ENCODE measurements at regions not wholly inside any gene's neighbourhood (a gene's known extent, or its start where the extent isn't known, plus 50 kb on each side); places are given as distances from the start of the nearest gene placed in this dataset.

GRCh38 chr5:9850456-9850855 is 220.3 kb upstream of the TAS2R1 start:
- no peak for TF ChIP-seq CTCF (conservative IDR thresholded peaks at IDR 0.05; ENCODE audit: low read depth, low read length)
- H2AFZ ChIP-seq (ENCODE audit: low read depth), result no peak overlapping the region
- H3K4me1 ChIP-seq (ENCODE audit: low read depth, poor library complexity, severe bottlenecking), result no peaks in the 10 kb centered on the region
- no peak overlapping the region for H3K4me3 ChIP-seq (IDR thresholded peaks at IDR 0.05; ENCODE audit: insufficient read depth, low read depth, low read length)
- no peak overlapping the region for H3K4me2 ChIP-seq
- H3K36me3 ChIP-seq (ENCODE audit: insufficient read depth), result no peaks in the 10 kb centered on the region
- H4K20me1 ChIP-seq (ENCODE audit: insufficient read depth), result no peaks in the 10 kb centered on the region
- H3K27me3 ChIP-seq (ENCODE audit: insufficient read depth, low read depth), result no peaks in the 10 kb centered on the region
- H3K9ac ChIP-seq, result no peak overlapping the region
- H3K79me2 ChIP-seq (ENCODE audit: insufficient read depth, low read depth), result no peaks in the 10 kb centered on the region
- no peak overlapping the region for H3K27ac ChIP-seq

- Histone ChIP-seq H3K27ac (no peak overlapping the region), H3K79me2 (ENCODE audit: insufficient read depth, low read depth) (no peaks in the 10 kb centered on the region), H3K9ac (no peak overlapping the region), H3K4me2 (no peak overlapping the region), H3K36me3 (ENCODE audit: insufficient read depth) (no peaks in the 10 kb centered on the region), H3K4me1 (ENCODE audit: low read depth, poor library complexity, severe bottlenecking) (peaks cover 5% of the 10 kb centered on the region), H3K27me3 (ENCODE audit: insufficient read depth, low read depth) (no peaks in the 10 kb centered on the region), H4K20me1 (ENCODE audit: insufficient read depth) (no peaks in the 10 kb centered on the region), H3K4me3 (IDR thresholded peaks at IDR 0.05; ENCODE audit: insufficient read depth, low read depth, low read length) (no peak overlapping the region), H2AFZ (ENCODE audit: low read depth) (no peak overlapping the region)
- TF ChIP-seq CTCF (conservative IDR thresholded peaks at IDR 0.05; ENCODE audit: low read depth, low read length), result no peak
Observed at GRCh38 chr5:9847631-9848030, 217.5 kb upstream of the TAS2R1 start.

- H3K36me3 ChIP-seq (ENCODE audit: insufficient read depth), result no peaks in the 10 kb centered on the region
- no peak for TF ChIP-seq CTCF (conservative IDR thresholded peaks at IDR 0.05; ENCODE audit: low read depth, low read length)
- no peak overlapping the region for H3K4me2 ChIP-seq
- no peak overlapping the region for H2AFZ ChIP-seq (ENCODE audit: low read depth)
- H3K27me3 ChIP-seq (ENCODE audit: insufficient read depth, low read depth), result no peaks in the 10 kb centered on the region
- peaks cover 8% of the 10 kb centered on the region for H3K4me1 ChIP-seq (ENCODE audit: low read depth, poor library complexity, severe bottlenecking)
- no peaks in the 10 kb centered on the region for H4K20me1 ChIP-seq (ENCODE audit: insufficient read depth)
- no peak overlapping the region for H3K9ac ChIP-seq
- H3K27ac ChIP-seq, result no peak overlapping the region
- H3K79me2 ChIP-seq (ENCODE audit: insufficient read depth, low read depth), result no peaks in the 10 kb centered on the region
- no peak overlapping the region for H3K4me3 ChIP-seq (IDR thresholded peaks at IDR 0.05; ENCODE audit: insufficient read depth, low read depth, low read length)
Observed at GRCh38 chr5:9845185-9845584, 215.0 kb upstream of the TAS2R1 start.

- no peak overlapping the region for H2AFZ ChIP-seq (ENCODE audit: low read depth)
- no peaks in the 10 kb centered on the region for H3K36me3 ChIP-seq (ENCODE audit: insufficient read depth)
- peaks cover 8% of the 10 kb centered on the region for H3K4me1 ChIP-seq (ENCODE audit: low read depth, poor library complexity, severe bottlenecking)
- H4K20me1 ChIP-seq (ENCODE audit: insufficient read depth), result no peaks in the 10 kb centered on the region
- no peak overlapping the region for H3K4me2 ChIP-seq
- no peaks in the 10 kb centered on the region for H3K27me3 ChIP-seq (ENCODE audit: insufficient read depth, low read depth)
- no peak overlapping the region for H3K27ac ChIP-seq
- H3K9ac ChIP-seq, result no peak overlapping the region
- H3K4me3 ChIP-seq (IDR thresholded peaks at IDR 0.05; ENCODE audit: insufficient read depth, low read depth, low read length), result no peak overlapping the region
- H3K79me2 ChIP-seq (ENCODE audit: insufficient read depth, low read depth), result no peaks in the 10 kb centered on the region
- no peak for TF ChIP-seq CTCF (conservative IDR thresholded peaks at IDR 0.05; ENCODE audit: low read depth, low read length)
Observed at GRCh38 chr5:9841516-9842170, 211.5 kb upstream of the TAS2R1 start.
